ENCODE measurements at regions not wholly inside any gene's neighbourhood (a gene's known extent, or its start where the extent isn't known, plus 50 kb on each side); places are given as distances from the start of the nearest gene placed in this dataset.

DNA sequence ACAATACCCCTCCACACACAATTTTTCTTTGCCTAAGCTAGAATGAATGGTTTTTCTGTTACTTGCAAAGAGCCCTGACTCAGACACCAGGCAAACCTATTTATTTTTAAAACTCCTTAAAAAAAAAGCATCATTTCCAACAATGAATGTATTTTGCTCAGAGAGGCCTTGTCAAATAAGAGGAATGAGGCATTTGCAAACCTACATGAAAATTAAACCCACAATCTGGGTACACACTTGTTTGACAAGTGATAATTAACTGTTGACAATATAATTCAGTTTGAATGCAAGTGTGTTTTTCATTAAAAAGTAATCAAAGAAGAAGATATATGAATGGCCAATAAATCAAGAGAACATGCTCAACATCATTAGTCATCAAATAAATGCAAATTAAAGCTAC, 339.5 kb downstream of the PTPRU start:
- TF ChIP-seq POLR2A (IDR thresholded peaks at IDR 0.05; ENCODE audit: low read depth, low read length) = no peak
- no peak for TF ChIP-seq TAF1 (IDR thresholded peaks at IDR 0.05; ENCODE audit: low read depth, low read length)
- TF ChIP-seq PAX5 (IDR thresholded peaks at IDR 0.05; ENCODE audit: insufficient read depth, low read length, severe bottlenecking) = no peak
- TF ChIP-seq POU2F2 (IDR thresholded peaks at IDR 0.05; ENCODE audit: low read depth, low read length) = no peak
- TF ChIP-seq SPI1 (IDR thresholded peaks at IDR 0.05; ENCODE audit: low read depth, low read length) = no peak
- TF ChIP-seq POLR2AphosphoS5 (IDR thresholded peaks at IDR 0.05; ENCODE audit: low read depth, low read length) = no peak
- FAIRE-seq (no peak), DNase-seq (ENCODE audit: insufficient read length, low spot score) (no peak)

DNA sequence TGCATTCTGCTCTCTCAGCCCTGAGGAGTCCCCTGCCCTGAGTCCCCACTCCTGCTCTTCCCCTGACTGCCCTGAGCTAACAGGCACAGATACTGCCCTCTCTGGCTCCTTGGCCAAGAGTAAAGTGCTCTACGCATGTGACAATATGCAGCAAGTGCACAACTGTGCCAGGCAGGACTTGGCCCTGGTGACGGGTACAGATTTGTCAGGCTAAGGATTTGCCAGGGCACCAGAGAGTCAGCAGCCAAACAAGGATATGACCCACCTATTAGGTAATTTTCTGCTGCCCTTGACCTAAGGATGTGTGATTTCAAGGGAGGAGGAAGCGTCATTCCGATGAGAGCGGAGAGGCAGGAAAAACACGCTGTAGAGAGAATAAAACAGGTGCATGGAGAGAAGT, 339.0 kb downstream of the PTPRU start:
- TF ChIP-seq POLR2AphosphoS5 (IDR thresholded peaks at IDR 0.05; ENCODE audit: low read depth, low read length) (no peak), TAF1 (IDR thresholded peaks at IDR 0.05; ENCODE audit: low read depth, low read length) (no peak), POU2F2 (IDR thresholded peaks at IDR 0.05; ENCODE audit: low read depth, low read length) (no peak), SPI1 (IDR thresholded peaks at IDR 0.05; ENCODE audit: low read depth, low read length) (no peak), PAX5 (IDR thresholded peaks at IDR 0.05; ENCODE audit: insufficient read depth, low read length, severe bottlenecking) (no peak), POLR2A (IDR thresholded peaks at IDR 0.05; ENCODE audit: low read depth, low read length) (no peak)
- FAIRE-seq (no peak), DNase-seq (ENCODE audit: insufficient read length, low spot score) (no peak)

DNA sequence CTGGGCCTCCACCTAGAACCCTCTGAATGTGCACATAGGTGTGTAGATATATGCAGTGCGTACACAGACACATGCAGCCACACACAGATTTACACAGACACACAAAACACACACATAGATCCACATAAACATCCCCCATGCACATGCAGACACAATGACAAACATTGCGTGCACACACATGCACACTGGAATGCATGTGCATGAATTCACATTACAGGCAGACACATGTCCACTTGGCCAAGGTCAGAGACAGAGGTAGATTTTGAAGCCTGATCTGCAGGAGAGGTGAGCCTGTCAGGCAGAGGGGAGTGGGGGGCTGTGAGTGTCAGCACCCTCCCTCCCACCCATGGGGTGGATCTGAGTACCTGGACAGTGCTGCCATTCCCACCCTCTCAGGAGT, 338.5 kb downstream of the PTPRU start:
- no peak for DNase-seq (ENCODE audit: insufficient read length, low spot score)
- FAIRE-seq = no peak
- TF ChIP-seq PAX5 (IDR thresholded peaks at IDR 0.05; ENCODE audit: insufficient read depth, low read length, severe bottlenecking) (no peak), POLR2AphosphoS5 (IDR thresholded peaks at IDR 0.05; ENCODE audit: low read depth, low read length) (no peak), SPI1 (IDR thresholded peaks at IDR 0.05; ENCODE audit: low read depth, low read length) (no peak), TAF1 (IDR thresholded peaks at IDR 0.05; ENCODE audit: low read depth, low read length) (no peak), POLR2A (IDR thresholded peaks at IDR 0.05; ENCODE audit: low read depth, low read length) (no peak), POU2F2 (IDR thresholded peaks at IDR 0.05; ENCODE audit: low read depth, low read length) (no peak)

DNA sequence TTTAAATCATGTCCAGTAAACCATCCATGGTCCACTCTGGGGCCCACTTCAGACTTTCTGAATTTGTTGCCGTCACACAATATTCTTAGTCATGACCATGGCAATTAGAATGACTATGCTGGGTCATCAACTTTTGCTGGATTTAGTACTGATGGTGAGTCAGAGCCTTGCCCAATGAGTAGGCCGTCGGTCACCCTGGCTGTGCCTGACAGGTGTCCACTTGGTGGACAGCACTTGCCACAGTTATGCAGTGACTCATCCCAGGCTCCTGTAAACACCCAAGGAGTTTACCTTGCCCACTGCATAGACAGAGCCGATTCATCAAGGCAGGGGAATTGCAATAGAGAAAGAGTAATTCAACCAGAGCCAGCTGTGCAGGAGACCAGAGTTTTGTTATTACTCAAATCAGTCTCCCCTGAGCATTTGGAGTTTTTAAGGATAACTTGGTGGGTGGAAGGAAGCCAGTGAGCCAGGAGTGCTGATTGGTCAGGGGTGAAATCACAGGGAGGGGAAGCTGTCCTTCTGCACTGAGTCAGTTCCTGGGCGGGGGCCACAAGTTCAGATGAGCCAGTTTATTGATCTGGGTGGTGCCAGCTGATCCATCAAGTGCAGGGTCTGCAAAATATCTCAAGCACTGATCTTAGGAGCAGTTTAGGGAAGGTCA, 333.8 kb downstream of the PTPRU start:
- no peak for FAIRE-seq
- TF ChIP-seq POU2F2 (IDR thresholded peaks at IDR 0.05; ENCODE audit: low read depth, low read length) (no peak), TAF1 (IDR thresholded peaks at IDR 0.05; ENCODE audit: low read depth, low read length) (no peak), POLR2A (IDR thresholded peaks at IDR 0.05; ENCODE audit: low read depth, low read length) (no peak), SPI1 (IDR thresholded peaks at IDR 0.05; ENCODE audit: low read depth, low read length) (no peak), PAX5 (IDR thresholded peaks at IDR 0.05; ENCODE audit: insufficient read depth, low read length, severe bottlenecking) (no peak), POLR2AphosphoS5 (IDR thresholded peaks at IDR 0.05; ENCODE audit: low read depth, low read length) (no peak)
- no peak for DNase-seq (ENCODE audit: insufficient read length, low spot score)

DNA sequence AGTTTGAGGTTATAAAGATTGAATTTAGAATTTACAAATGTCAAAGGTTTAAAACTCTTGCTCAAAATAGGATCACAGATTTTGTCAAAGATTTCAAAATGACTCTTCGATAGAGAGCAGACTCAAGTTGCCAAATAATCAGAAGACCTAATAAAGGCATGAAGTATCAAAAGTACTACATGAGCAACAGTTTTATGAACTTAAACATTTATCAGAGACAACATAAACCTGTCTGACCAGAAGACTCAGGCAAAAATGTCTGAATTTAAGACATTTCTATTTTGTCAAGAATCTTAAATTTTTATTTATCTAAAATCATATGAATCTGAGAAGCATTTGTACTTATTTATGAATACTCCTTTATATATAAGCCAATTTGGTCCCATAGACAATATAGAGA, 330.9 kb downstream of the PTPRU start:
- no peak for DNase-seq (ENCODE audit: insufficient read length, low spot score)
- no peak for TF ChIP-seq PAX5 (IDR thresholded peaks at IDR 0.05; ENCODE audit: insufficient read depth, low read length, severe bottlenecking)
- TF ChIP-seq POLR2A (IDR thresholded peaks at IDR 0.05; ENCODE audit: low read depth, low read length) = no peak
- TF ChIP-seq POLR2AphosphoS5 (IDR thresholded peaks at IDR 0.05; ENCODE audit: low read depth, low read length) = no peak
- no peak for TF ChIP-seq TAF1 (IDR thresholded peaks at IDR 0.05; ENCODE audit: low read depth, low read length)
- TF ChIP-seq SPI1 (IDR thresholded peaks at IDR 0.05; ENCODE audit: low read depth, low read length) = no peak
- TF ChIP-seq POU2F2 (IDR thresholded peaks at IDR 0.05; ENCODE audit: low read depth, low read length) = no peak
- FAIRE-seq = no peak

DNA sequence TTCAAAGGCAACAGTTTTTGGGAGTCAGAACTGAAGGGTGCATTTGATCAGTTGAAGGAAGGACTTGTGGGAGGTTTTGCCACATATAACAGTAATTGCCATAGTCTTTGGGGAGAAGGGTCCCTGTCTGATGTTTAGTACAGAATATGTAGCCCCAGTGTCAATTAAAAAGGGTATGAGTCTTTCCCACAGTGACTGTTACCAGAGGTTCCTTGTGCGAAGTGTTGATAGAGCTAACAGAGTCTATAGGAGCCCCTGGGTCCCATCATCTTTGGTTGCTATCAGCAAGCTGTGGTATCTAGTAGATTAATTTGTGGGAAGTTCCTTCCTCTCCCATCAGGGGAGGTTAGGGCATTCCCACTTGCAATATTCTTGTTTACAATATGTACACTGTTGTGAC, 329.2 kb downstream of the PTPRU start:
- TF ChIP-seq POU2F2 (IDR thresholded peaks at IDR 0.05; ENCODE audit: low read depth, low read length) (no peak), PAX5 (IDR thresholded peaks at IDR 0.05; ENCODE audit: insufficient read depth, low read length, severe bottlenecking) (no peak), POLR2AphosphoS5 (IDR thresholded peaks at IDR 0.05; ENCODE audit: low read depth, low read length) (no peak), TAF1 (IDR thresholded peaks at IDR 0.05; ENCODE audit: low read depth, low read length) (no peak), POLR2A (IDR thresholded peaks at IDR 0.05; ENCODE audit: low read depth, low read length) (no peak), SPI1 (IDR thresholded peaks at IDR 0.05; ENCODE audit: low read depth, low read length) (no peak)
- FAIRE-seq (no peak), DNase-seq (ENCODE audit: insufficient read length, low spot score) (no peak)

DNA sequence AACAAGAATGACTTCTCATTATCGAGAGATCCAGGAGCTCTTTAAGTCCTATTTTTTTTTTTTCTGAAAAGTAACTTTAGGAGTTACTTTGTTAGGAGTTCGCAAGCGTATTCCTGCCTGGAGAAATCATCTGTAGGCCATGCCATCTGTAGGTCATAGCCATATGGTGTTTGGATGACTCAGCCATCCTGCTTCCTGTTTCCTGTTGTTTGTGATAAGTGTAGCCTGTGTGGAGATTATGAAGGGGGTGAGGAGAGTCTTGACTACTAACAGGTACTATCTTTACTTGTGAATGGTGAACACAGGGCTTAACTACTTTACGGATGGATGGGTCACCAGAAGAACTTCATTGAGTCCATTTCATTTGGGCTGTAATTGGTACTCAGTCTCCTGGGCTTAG, 327.2 kb downstream of the PTPRU start:
- no peak for DNase-seq (ENCODE audit: insufficient read length, low spot score)
- no peak for TF ChIP-seq TAF1 (IDR thresholded peaks at IDR 0.05; ENCODE audit: low read depth, low read length)
- no peak for FAIRE-seq

DNA sequence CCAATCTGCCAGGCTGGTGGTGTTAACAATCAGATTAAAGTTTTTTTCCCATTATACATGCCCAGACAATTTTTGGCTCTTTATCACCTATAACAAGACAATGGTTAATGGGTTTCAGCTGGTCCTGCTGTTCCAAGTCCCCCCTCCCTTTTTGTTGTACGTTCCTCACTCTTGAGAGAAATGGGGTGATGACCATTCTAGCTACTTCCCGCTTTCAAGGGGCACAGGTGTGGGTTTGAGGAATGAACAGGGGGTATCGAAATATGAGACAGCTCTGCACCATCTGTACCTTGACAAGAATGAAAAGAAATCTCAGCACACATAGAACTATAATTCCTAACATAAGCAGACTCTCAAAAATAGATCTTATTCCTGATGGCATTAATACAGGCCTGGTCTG, 326.8 kb downstream of the PTPRU start:
- FAIRE-seq (no peak), DNase-seq (ENCODE audit: insufficient read length, low spot score) (no peak)
- no peak for TF ChIP-seq POU2F2 (IDR thresholded peaks at IDR 0.05; ENCODE audit: low read depth, low read length)
- TF ChIP-seq POLR2A (IDR thresholded peaks at IDR 0.05; ENCODE audit: low read depth, low read length) = no peak
- TF ChIP-seq POLR2AphosphoS5 (IDR thresholded peaks at IDR 0.05; ENCODE audit: low read depth, low read length) = no peak
- TF ChIP-seq SPI1 (IDR thresholded peaks at IDR 0.05; ENCODE audit: low read depth, low read length) = no peak
- TF ChIP-seq TAF1 (IDR thresholded peaks at IDR 0.05; ENCODE audit: low read depth, low read length) = no peak
- TF ChIP-seq PAX5 (IDR thresholded peaks at IDR 0.05; ENCODE audit: insufficient read depth, low read length, severe bottlenecking) = no peak

DNA sequence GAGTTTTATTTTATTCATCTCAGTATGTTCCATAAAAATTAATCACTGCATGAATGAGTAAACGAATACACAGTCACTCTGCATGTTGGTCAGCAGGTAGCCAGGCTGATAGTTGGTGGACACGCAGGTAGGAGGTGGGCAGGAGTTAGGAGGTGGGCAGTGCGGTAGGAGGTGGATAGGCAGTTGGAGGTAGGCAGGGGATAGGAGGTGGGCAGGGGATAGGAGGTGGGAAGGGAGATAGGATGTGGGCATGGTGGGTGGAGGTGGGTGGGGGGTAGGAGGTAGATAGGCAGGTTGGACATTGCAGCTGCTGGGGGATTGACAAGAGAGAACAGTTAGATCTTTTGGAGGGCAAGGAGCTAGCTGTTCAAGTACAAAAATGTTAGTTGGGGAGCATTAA, 322.7 kb downstream of the PTPRU start:
- FAIRE-seq (no peak), DNase-seq (ENCODE audit: insufficient read length, low spot score) (no peak)
- no peak for TF ChIP-seq POLR2AphosphoS5 (IDR thresholded peaks at IDR 0.05; ENCODE audit: low read depth, low read length)
- TF ChIP-seq POU2F2 (IDR thresholded peaks at IDR 0.05; ENCODE audit: low read depth, low read length) = no peak
- TF ChIP-seq POLR2A (IDR thresholded peaks at IDR 0.05; ENCODE audit: low read depth, low read length) = no peak
- no peak for TF ChIP-seq TAF1 (IDR thresholded peaks at IDR 0.05; ENCODE audit: low read depth, low read length)
- no peak for TF ChIP-seq PAX5 (IDR thresholded peaks at IDR 0.05; ENCODE audit: insufficient read depth, low read length, severe bottlenecking)
- no peak for TF ChIP-seq SPI1 (IDR thresholded peaks at IDR 0.05; ENCODE audit: low read depth, low read length)
